BE2C (cell line): ENCODE measurements at regions not wholly inside any gene's neighbourhood (a gene's known extent, or its start where the extent isn't known, plus 50 kb on each side); places are given as distances from the start of the nearest gene placed in this dataset.

ENCODE experiments used
- DNase-seq: peaks from one replicate; pipeline ENCODE4 v3.0.0-alpha.2; 2020
- H3K27me3 ChIP-seq: fragments of 250-450 bp; sonication (Bioruptor Pico); 2 replicates; pipeline ENCODE4 v1.5.1; 2020; ENCODE audit warnings: mild to moderate bottlenecking
- H3K36me3 ChIP-seq: fragments of 250-450 bp; sonication (Bioruptor Pico); 2 replicates; pipeline ENCODE4 v1.5.1; 2020; ENCODE audit warnings: mild to moderate bottlenecking
- H3K4me1 ChIP-seq: fragments of 250-450 bp; sonication (Bioruptor Pico); 2 replicates; pipeline ENCODE4 v1.5.1; 2020
- H3K4me3 ChIP-seq: 2 replicates; pipeline ENCODE4 v1.5.1; 2011; ENCODE audit warnings: low read depth, low read length
- H3K9me3 ChIP-seq: fragments of 250-450 bp; sonication (Bioruptor Pico); 2 replicates; pipeline ENCODE4 v1.5.1; 2020
- CTCF ChIP-seq: IDR thresholded peaks from 2 replicates; pipeline ENCODE4 v1.5.1; 2012; ENCODE audit warnings: mild to moderate bottlenecking, low read depth, low read length

GRCh38 chr5:87650284-87650683, 237.6 kb upstream of the CCNH start:
- H3K4me1 ChIP-seq, result no peaks in the 10 kb centered on the region
- H3K36me3 ChIP-seq, result no peaks in the 10 kb centered on the region
- no peak for DNase-seq
- no peaks in the 10 kb centered on the region for H3K9me3 ChIP-seq
- H3K4me3 ChIP-seq, result no peak overlapping the region
- H3K27me3 ChIP-seq, result no peaks in the 10 kb centered on the region
- no peak for TF ChIP-seq CTCF

GRCh38 chr5:87649455-87649854, 236.7 kb upstream of the CCNH start:
- TF ChIP-seq CTCF, result no peak
- no peaks in the 10 kb centered on the region for H3K4me1 ChIP-seq
- no peaks in the 10 kb centered on the region for H3K9me3 ChIP-seq
- H3K36me3 ChIP-seq, result no peaks in the 10 kb centered on the region
- no peaks in the 10 kb centered on the region for H3K27me3 ChIP-seq
- DNase-seq, result no peak
- no peak overlapping the region for H3K4me3 ChIP-seq

GRCh38 chr5:87645224-87645623, 232.5 kb upstream of the CCNH start:
- Histone ChIP-seq H3K9me3 (no peaks in the 10 kb centered on the region), H3K4me1 (no peaks in the 10 kb centered on the region), H3K27me3 (no peaks in the 10 kb centered on the region), H3K4me3 (no peak overlapping the region), H3K36me3 (no peaks in the 10 kb centered on the region)
- DNase-seq, result no peak
- no peak for TF ChIP-seq CTCF

GRCh38 chr5:87640902-87641301, 228.2 kb upstream of the CCNH start:
- no peak for DNase-seq
- no peak for TF ChIP-seq CTCF
- no peak overlapping the region for H3K4me3 ChIP-seq
- no peaks in the 10 kb centered on the region for H3K9me3 ChIP-seq
- no peaks in the 10 kb centered on the region for H3K4me1 ChIP-seq
- no peaks in the 10 kb centered on the region for H3K27me3 ChIP-seq
- H3K36me3 ChIP-seq, result no peaks in the 10 kb centered on the region

GRCh38 chr5:87627363-87627762, 214.6 kb upstream of the CCNH start:
- Histone ChIP-seq H3K36me3 (no peaks in the 10 kb centered on the region), H3K4me1 (no peaks in the 10 kb centered on the region), H3K27me3 (0 out of 2 replicates have a peak, but pooled peaks cover 3% of the 10 kb centered on the region), H3K4me3 (no peak overlapping the region), H3K9me3 (no peaks in the 10 kb centered on the region)
- TF ChIP-seq CTCF, result no peak
- no peak for DNase-seq

- Histone ChIP-seq H3K36me3 (no peaks in the 10 kb centered on the region), H3K4me1 (no peaks in the 10 kb centered on the region), H3K4me3 (no peak overlapping the region), H3K9me3 (no peaks in the 10 kb centered on the region), H3K27me3 (no peaks in the 10 kb centered on the region)
- DNase-seq, result no peak
- TF ChIP-seq CTCF, result no peak
These were observed 195.7 kb upstream of the CCNH start for GRCh38 chr5:87608385-87608784.
